T-cell (primary cell): ENCODE measurements at regions not wholly inside any gene's neighbourhood (a gene's known extent, or its start where the extent isn't known, plus 50 kb on each side); places are given as distances from the start of the nearest gene placed in this dataset.
"Not testable (repeated sequence)": the region's sequence is repeated elsewhere in the genome, so short reads cannot be mapped to it uniquely, and the experiment has no call there.

Experiments
- ATAC-seq, 4 experiments: fragments of 200-7000 bp in 3 of 4; fragments of 150-1000 bp in 1 of 4; cut with Tn5 transposase; replicated peaks in 1 of 4; 1 replicate in 3 of 4; 2 replicates in 1 of 4; pipeline ENCODE4 v1.10.0; 2021; ENCODE audit warnings: moderate library complexity in 3 of 4, mild to moderate bottlenecking in 2 of 4, moderate number of reproducible peaks in 1 of 4
- CTCF ChIA-PET, 2 donors: fragments of 300-600 bp; sonication (Branson Sonifier 250); formaldehyde crosslinking; loops; one replicate each; lab custom pipeline; 2022; ENCODE audit warnings: antibody characterized with exemption in 2 of 2; lab: Charles Lee
- POLR2A ChIA-PET, 2 donors: fragments of 300-600 bp; sonication (Branson Sonifier 250); formaldehyde crosslinking; loops; one replicate each; lab custom pipeline; 2022; ENCODE audit warnings: antibody characterized with exemption in 2 of 2; lab: Charles Lee
- DNase-seq, 35 experiments: peaks; one replicate each; pipeline versions ENCODE4 v3.0.0 to v3.0.0-alpha.2; 2013 to 2023
- H3K27ac ChIP-seq: one replicate; pipeline ENCODE4 v1.5.1; 2013; ENCODE audit warnings: low read length
- H3K27me3 ChIP-seq, 2 experiments: replicated peaks in 1 of 2; 1 replicate in 1 of 2; 2 replicates in 1 of 2; pipeline versions ENCODE4 v1.6.1 to v1.7.0; 2013; ENCODE audit warnings: low read length in 1 of 2, mixed read lengths in 1 of 2; ENCODE audit not compliant: control insufficient read depth in 2 of 2, insufficient read depth in 2 of 2; ENCODE audit errors: extremely low read depth in 1 of 2
- H3K36me3 ChIP-seq, 2 donors: 1 replicate in 1 of 2; 2 replicates in 1 of 2; pipeline versions ENCODE4 v1.6.1 to v1.7.0; 2013; ENCODE audit warnings: low read length in 1 of 2; ENCODE audit not compliant: control insufficient read depth in 2 of 2, insufficient read depth in 1 of 2; ENCODE audit errors: extremely low read depth in 1 of 2
- H3K4me1 ChIP-seq, 2 experiments: 1 replicate in 1 of 2; 2 replicates in 1 of 2; pipeline versions ENCODE4 v1.6.1 to v1.7.0; 2013; ENCODE audit warnings: low read length in 2 of 2, mixed read lengths in 1 of 2; ENCODE audit not compliant: insufficient read depth in 2 of 2, control insufficient read depth in 1 of 2; ENCODE audit errors: extremely low read depth in 1 of 2
- H3K4me3 ChIP-seq, 2 donors: 1 replicate in 1 of 2; 2 replicates in 1 of 2; pipeline versions ENCODE4 v1.5.1 to v1.7.0; 2013; ENCODE audit warnings: mild to moderate bottlenecking in 2 of 2, low read length in 1 of 2, moderate library complexity in 1 of 2; ENCODE audit not compliant: control insufficient read depth in 1 of 2; ENCODE audit errors: extremely low read depth in 1 of 2
- H3K9me3 ChIP-seq: 2 replicates; pipeline ENCODE4 v1.7.0; 2013
- H3K27ac Mint-ChIP-seq, 2 donors: one replicate each; pipeline ENCODE4 v1.8.0; 2020 to 2021; ENCODE audit warnings: mild to moderate bottlenecking in 2 of 2, mixed read lengths in 2 of 2
- H3K27me3 Mint-ChIP-seq, 2 donors: one replicate each; pipeline ENCODE4 v1.8.0; 2021 to 2022; ENCODE audit warnings: mixed read lengths in 2 of 2
- H3K36me3 Mint-ChIP-seq: one replicate; pipeline ENCODE4 v1.8.0; 2021; ENCODE audit warnings: mixed read lengths
- H3K4me1 Mint-ChIP-seq, 3 donors: one replicate each; pipeline ENCODE4 v1.8.0; 2020 to 2022; ENCODE audit warnings: mixed read lengths in 3 of 3, mild to moderate bottlenecking in 1 of 3
- H3K4me3 Mint-ChIP-seq, 3 donors: one replicate each; pipeline ENCODE4 v1.8.0; 2020 to 2022; ENCODE audit warnings: mild to moderate bottlenecking in 3 of 3, mixed read lengths in 3 of 3, moderate library complexity in 3 of 3
- H3K9me3 Mint-ChIP-seq, 3 donors: one replicate each; pipeline ENCODE4 v1.8.0; 2020 to 2022; ENCODE audit warnings: mixed read lengths in 3 of 3
- WGBS: methylation state at CpG from one replicate; pipeline ENCODE4 v1.1.5; 2013; ENCODE audit warnings: missing lambda C conversion rate; ENCODE audit not compliant: insufficient coverage; 5-methylcytosine and 5-hydroxymethylcytosine counted together

DNA sequence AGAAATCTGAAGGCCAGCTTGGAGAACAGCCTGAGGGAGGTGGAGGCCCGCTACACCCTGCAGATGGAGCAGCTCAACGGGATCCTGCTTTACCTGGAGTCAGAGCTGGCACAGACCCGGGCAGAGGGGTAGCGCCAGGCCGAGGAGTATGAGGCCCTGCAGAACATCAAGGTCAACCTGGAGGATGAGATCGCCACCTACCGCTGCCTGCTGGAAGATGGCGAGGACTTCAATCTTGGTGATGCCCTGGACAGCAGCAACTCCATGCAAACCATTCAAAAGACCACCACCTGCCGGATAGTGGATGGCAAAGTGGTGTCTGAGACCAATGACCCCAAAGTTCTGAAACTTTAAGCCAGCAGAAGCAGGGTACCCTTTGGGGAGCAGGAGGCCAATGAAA lies 318.4 kb downstream of the ZFHX3 start:
- H3K4me1 ChIP-seq, H3K4me3 ChIP-seq, DNase-seq, CTCF ChIA-PET, ATAC-seq, H3K9me3 Mint-ChIP-seq, H3K36me3 Mint-ChIP-seq, H3K9me3 ChIP-seq, H3K27me3 Mint-ChIP-seq, H3K36me3 ChIP-seq, H3K4me3 Mint-ChIP-seq, POLR2A ChIA-PET, H3K4me1 Mint-ChIP-seq, H3K27ac Mint-ChIP-seq, H3K27ac ChIP-seq, H3K27me3 ChIP-seq: not testable (repeated sequence)
- WGBS, result 92% methylated on average over 7 of the region's 9 CpGs

DNA sequence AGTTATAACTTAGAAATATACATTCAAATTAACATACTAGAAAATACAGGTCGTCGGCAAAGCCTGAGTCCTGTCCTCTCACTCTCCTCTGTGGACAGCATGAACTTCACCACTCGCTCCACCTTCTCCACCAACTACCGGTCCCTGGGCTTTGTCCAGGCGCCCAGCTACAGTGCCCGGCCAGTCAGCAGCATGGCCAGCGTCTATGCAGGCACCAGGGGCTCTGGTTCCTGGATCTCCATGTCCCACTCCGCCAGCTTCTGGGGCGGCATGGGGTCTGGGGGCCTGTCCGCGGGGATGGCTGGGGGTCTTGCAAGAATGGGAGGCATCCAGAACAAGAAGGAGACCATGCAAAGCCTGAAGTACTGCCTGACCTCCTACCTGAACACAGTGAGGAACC lies 319.4 kb downstream of the ZFHX3 start:
- H3K27ac Mint-ChIP-seq, result no peak overlapping the region
- no peak overlapping the region for H3K4me3 Mint-ChIP-seq
- Histone ChIP-seq H3K36me3 (no peaks in the 10 kb centered on the region), H3K9me3 (no peaks in the 10 kb centered on the region), H3K4me1 (no peaks in the 10 kb centered on the region), H3K27me3 (no peaks in the 10 kb centered on the region), H3K27ac (no peak overlapping the region), H3K4me3 (no peak overlapping the region)
- CTCF ChIA-PET, result interaction anchor here in 1 of 2 donors (0.6 kb wide), 1 partner anchor 444 kb away, joined by 3 read pairs; no protein-coding TSS in a partner anchor
- H3K4me1 Mint-ChIP-seq, result no peaks in the 10 kb centered on the region
- H3K36me3 Mint-ChIP-seq, result no peaks in the 10 kb centered on the region
- H3K9me3 Mint-ChIP-seq, result peaks cover 0 to 5% (median 3%) of the 10 kb centered on the region in 3 donors
- POLR2A ChIA-PET, result no interaction called here
- no peaks in the 10 kb centered on the region for H3K27me3 Mint-ChIP-seq
- 88% methylated on average over 9 of the region's 11 CpGs for WGBS
- no peak for ATAC-seq
- no peak for DNase-seq

DNA sequence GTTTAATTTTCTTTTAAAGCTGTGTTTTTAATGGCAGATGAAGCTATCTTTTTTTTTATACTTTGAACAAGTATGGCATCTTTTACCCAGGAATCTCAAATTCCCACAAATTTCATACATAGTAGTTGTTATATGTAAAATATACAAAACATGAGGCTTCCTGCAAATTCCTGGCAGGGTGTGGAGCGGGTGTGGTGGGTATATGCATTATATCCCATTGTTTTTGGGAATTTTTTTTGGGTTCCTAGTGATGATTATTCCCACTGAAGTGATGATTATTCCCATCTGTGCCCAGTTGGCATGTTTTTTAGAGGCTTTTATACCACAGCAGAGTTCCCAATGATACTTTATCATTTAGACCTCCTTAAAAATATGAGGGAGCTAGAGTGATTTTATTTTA lies 320.4 kb downstream of the ZFHX3 start:
- no peaks in the 10 kb centered on the region for H3K4me1 ChIP-seq
- no peaks in the 10 kb centered on the region for H3K9me3 ChIP-seq
- ChIA-PET POLR2A (no interaction called here), CTCF (no interaction called here)
- WGBS, result no CpG with 5 or more reads among the region's 1 CpG
- ATAC-seq (no peak), DNase-seq (no peak)
- H3K27me3 ChIP-seq, result no peaks in the 10 kb centered on the region
- H3K4me3 ChIP-seq, result no peak overlapping the region
- no peaks in the 10 kb centered on the region for H3K36me3 ChIP-seq
- H3K4me1 Mint-ChIP-seq, result no peaks in the 10 kb centered on the region
- no peaks in the 10 kb centered on the region for H3K27me3 Mint-ChIP-seq
- H3K27ac Mint-ChIP-seq, result no peak overlapping the region
- H3K9me3 Mint-ChIP-seq, result peaks cover 0 to 5% (median 3%) of the 10 kb centered on the region in 3 donors
- H3K4me3 Mint-ChIP-seq, result no peak overlapping the region
- H3K27ac ChIP-seq, result no peak overlapping the region
- no peaks in the 10 kb centered on the region for H3K36me3 Mint-ChIP-seq

DNA sequence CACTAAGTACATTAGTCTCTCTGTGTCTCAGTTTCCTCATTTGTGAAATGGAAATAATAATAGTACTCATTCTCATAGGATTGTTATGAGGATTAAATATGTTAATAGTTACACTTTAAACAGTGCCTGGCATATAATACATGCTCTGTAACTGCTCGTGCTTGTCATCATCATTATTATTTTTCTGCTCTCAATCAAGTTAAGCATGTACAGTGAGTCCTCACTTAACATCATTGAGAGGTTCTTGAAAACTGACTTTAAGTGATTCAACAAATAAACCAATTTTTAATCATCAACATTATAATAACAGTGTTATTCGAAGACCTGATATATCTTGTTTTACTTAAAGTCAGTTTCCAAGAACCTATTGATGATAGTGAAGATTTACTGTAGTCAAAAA lies 322.3 kb downstream of the ZFHX3 start:
- Histone ChIP-seq H3K4me3 (no peak overlapping the region), H3K27ac (no peak overlapping the region), H3K36me3 (no peaks in the 10 kb centered on the region), H3K27me3 (no peaks in the 10 kb centered on the region), H3K9me3 (no peaks in the 10 kb centered on the region), H3K4me1 (no peaks in the 10 kb centered on the region)
- H3K27ac Mint-ChIP-seq, result no peak overlapping the region
- H3K27me3 Mint-ChIP-seq, result no peaks in the 10 kb centered on the region
- H3K36me3 Mint-ChIP-seq, result no peaks in the 10 kb centered on the region
- ATAC-seq, result no peak
- no peaks in the 10 kb centered on the region for H3K9me3 Mint-ChIP-seq
- no CpG with 5 or more reads among the region's 2 CpGs for WGBS
- H3K4me3 Mint-ChIP-seq, result no peak overlapping the region
- ChIA-PET CTCF (no interaction called here), POLR2A (no interaction called here)
- no peak for DNase-seq
- H3K4me1 Mint-ChIP-seq, result no peaks in the 10 kb centered on the region

DNA sequence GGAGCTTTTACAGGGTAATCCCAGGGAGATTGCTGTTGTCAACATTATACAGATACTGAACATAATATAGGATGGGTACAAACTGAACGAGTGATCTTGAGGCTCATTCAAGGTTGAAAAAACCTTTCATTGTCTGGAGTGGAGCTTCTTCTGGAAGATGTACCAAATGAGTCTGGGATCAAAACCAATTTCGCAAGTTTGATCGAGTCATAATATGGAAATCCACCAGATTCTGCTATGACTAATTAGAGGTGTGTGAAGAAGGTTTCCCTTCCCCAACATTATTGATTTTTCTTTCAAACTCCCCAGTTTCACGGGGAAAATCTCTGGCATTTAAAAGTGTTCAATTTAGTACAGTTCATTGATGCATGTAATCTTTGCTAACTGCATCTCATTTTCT lies 324.1 kb downstream of the ZFHX3 start:
- Mint-ChIP-seq H3K27me3 (no peaks in the 10 kb centered on the region), H3K4me3 (no peak overlapping the region), H3K4me1 (no peaks in the 10 kb centered on the region), H3K27ac (no peak overlapping the region), H3K9me3 (peaks cover 0 to 4% (median 0%) of the 10 kb centered on the region in 3 donors), H3K36me3 (no peaks in the 10 kb centered on the region)
- Histone ChIP-seq H3K27ac (no peak overlapping the region), H3K27me3 (no peaks in the 10 kb centered on the region), H3K9me3 (no peaks in the 10 kb centered on the region), H3K4me1 (no peaks in the 10 kb centered on the region), H3K36me3 (no peaks in the 10 kb centered on the region), H3K4me3 (no peak overlapping the region)
- ATAC-seq, result no peak
- CTCF ChIA-PET, result no interaction called here
- POLR2A ChIA-PET, result no interaction called here
- no peak for DNase-seq
- WGBS, result no CpG with 5 or more reads among the region's 4 CpGs

DNA sequence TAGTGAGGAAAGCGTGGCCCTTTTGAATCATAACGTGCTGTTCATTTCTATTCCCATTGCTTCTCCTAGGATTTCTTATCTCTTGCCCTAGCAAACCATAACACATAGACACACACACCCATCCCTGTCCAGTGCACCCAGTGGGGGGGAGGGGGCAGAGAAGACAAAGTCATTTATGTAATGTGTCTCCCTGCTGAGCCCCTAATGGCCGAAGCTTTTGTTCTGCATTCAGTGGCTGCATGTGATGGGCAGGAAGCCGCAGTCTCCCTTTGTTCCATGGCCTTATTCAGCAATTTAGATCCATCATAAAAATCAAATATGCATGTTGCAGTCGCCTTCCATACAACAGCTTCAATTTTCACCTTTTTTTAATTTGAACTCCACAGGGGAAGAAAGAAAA lies 325.4 kb downstream of the ZFHX3 start:
- Histone ChIP-seq H3K9me3 (no peaks in the 10 kb centered on the region), H3K4me1 (no peaks in the 10 kb centered on the region), H3K36me3 (no peaks in the 10 kb centered on the region), H3K27ac (no peak overlapping the region), H3K27me3 (no peaks in the 10 kb centered on the region), H3K4me3 (no peak overlapping the region)
- Mint-ChIP-seq H3K4me1 (no peaks in the 10 kb centered on the region), H3K9me3 (peaks cover 0 to 4% (median 0%) of the 10 kb centered on the region in 3 donors), H3K27me3 (no peaks in the 10 kb centered on the region), H3K27ac (no peak overlapping the region), H3K36me3 (no peaks in the 10 kb centered on the region), H3K4me3 (no peak overlapping the region)
- ChIA-PET POLR2A (no interaction called here), CTCF (interaction anchor here in 1 of 2 donors (0.5 to 0.7 kb wide), 2 partner anchors 341 to 750 kb away, joined by 3 to 4 read pairs; no protein-coding TSS in a partner anchor)
- DNase-seq (no peak), ATAC-seq (no peak)
- WGBS, result 80% methylated on average over 1 of the region's 5 CpGs

DNA sequence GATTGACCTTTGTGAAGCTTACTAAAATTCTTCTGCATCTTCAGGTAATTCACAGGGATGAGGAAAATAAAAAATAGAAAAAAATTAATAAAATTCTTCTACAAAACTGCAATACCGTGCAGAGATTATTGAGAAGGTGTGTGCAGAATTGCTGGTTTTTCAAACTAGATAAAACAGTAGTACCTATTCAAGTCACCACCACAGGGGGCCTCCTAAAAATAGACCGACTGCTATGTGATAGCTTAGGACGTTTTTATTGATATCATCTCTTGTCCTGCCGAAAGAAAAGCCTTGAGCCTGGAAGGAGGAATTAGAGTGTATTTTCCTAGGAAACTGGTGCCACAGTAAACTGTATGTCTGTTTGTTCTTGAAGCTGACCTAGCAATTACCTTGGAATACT lies 325.9 kb downstream of the ZFHX3 start:
- Histone ChIP-seq H3K4me3 (no peak overlapping the region), H3K4me1 (no peaks in the 10 kb centered on the region), H3K27ac (no peak overlapping the region), H3K36me3 (no peaks in the 10 kb centered on the region), H3K27me3 (no peaks in the 10 kb centered on the region), H3K9me3 (no peaks in the 10 kb centered on the region)
- Mint-ChIP-seq H3K27me3 (no peaks in the 10 kb centered on the region), H3K36me3 (no peaks in the 10 kb centered on the region), H3K9me3 (peaks cover 0 to 4% (median 0%) of the 10 kb centered on the region in 3 donors), H3K27ac (no peak overlapping the region), H3K4me1 (no peaks in the 10 kb centered on the region), H3K4me3 (no peak overlapping the region)
- POLR2A ChIA-PET, result no interaction called here
- no CpG with 5 or more reads among the region's 4 CpGs for WGBS
- DNase-seq (no peak), ATAC-seq (no peak)
- CTCF ChIA-PET, result no interaction called here
